Prostate gland (tissue), 2 donors: ENCODE measurements at regions not wholly inside any gene's neighbourhood (a gene's known extent, or its start where the extent isn't known, plus 50 kb on each side); places are given as distances from the start of the nearest gene placed in this dataset.

Experiments
- DNase-seq: peaks from one replicate; pipeline ENCODE4 v3.0.0-alpha.2; 2019; ENCODE audit warnings: low spot score
- H3K27ac ChIP-seq, 2 donors: fragments of 200-600 bp; sonication (generic); 2 replicates each; pipeline ENCODE4 v1.5.1; 2017 to 2019
- H3K27me3 ChIP-seq: fragments of 200-600 bp; sonication (generic); replicated peaks from 2 replicates; pipeline ENCODE4 v1.5.1; 2019; ENCODE audit not compliant: insufficient read depth
- H3K36me3 ChIP-seq, 2 donors: fragments of 200-600 bp; sonication (generic); 1 replicate in 1 of 2; 2 replicates in 1 of 2; pipeline versions ENCODE4 v1.5.1 to v1.8.1; 2017 to 2019
- H3K4me1 ChIP-seq: fragments of 200-600 bp; sonication (generic); replicated peaks from 2 replicates; pipeline ENCODE4 v1.5.1; 2019
- H3K4me3 ChIP-seq, 2 donors: fragments of 200-600 bp; sonication (generic); 2 replicates each; pipeline ENCODE4 v1.5.1; 2017 to 2019
- H3K9me3 ChIP-seq: fragments of 200-600 bp; sonication (generic); 2 replicates; pipeline ENCODE4 v1.5.1; 2017
- CTCF ChIP-seq, 4 experiments: fragments of 200-600 bp in 2 of 4; fragments of 450-650 bp in 2 of 4; sonication (generic) in 2 of 4; IDR thresholded peaks; 1 replicate in 3 of 4; 2 replicates in 1 of 4; pipeline ENCODE4 v1.5.1; 2016 to 2019; ENCODE audit warnings: antibody characterized with exemption in 4 of 4, mild to moderate bottlenecking in 2 of 4, moderate library complexity in 2 of 4
- POLR2A ChIP-seq: fragments of 450-650 bp; IDR thresholded peaks from one replicate; pipeline ENCODE4 v1.6.1; 2016; ENCODE audit warnings: antibody characterized with exemption, mild to moderate bottlenecking
- POLR2AphosphoS5 ChIP-seq: sonication (generic); formaldehyde crosslinking; IDR thresholded peaks from one replicate; pipeline ENCODE4 v1.6.1; 2017; ENCODE audit warnings: antibody characterized with exemption
- WGBS: methylation state at CpG from one replicate; pipeline ENCODE4 v1.1.5; 2018; 5-methylcytosine and 5-hydroxymethylcytosine counted together
- intact Hi-C: fragments of 100-400 bp; cut with DNase I; formaldehyde crosslinking; loops from one replicate; pipeline ENCODE4 v1.14.2; 2022

- Histone ChIP-seq H3K36me3 (no peaks in the 10 kb centered on the region), H3K4me1 (no peaks in the 10 kb centered on the region), H3K27ac (no peak overlapping the region), H3K27me3 (no peaks in the 10 kb centered on the region), H3K4me3 (no peak overlapping the region), H3K9me3 (no peaks in the 10 kb centered on the region)
- TF ChIP-seq CTCF (IDR thresholded peaks at IDR 0.05) = no peak
- TF ChIP-seq POLR2A = no peak
- TF ChIP-seq POLR2AphosphoS5 = no peak
- no peak for DNase-seq
- intact Hi-C loops = no loop called here
Measured at GRCh38 chr2:206368484-206368883, 74.8 kb upstream of the ADAM23 start.

GRCh38 chr2:206368933-206369569 lies 74.3 kb upstream of the ADAM23 start:
- H3K27me3 ChIP-seq = no peaks in the 10 kb centered on the region
- no peak overlapping the region for H3K4me3 ChIP-seq
- no peak overlapping the region for H3K27ac ChIP-seq
- intact Hi-C loops = no loop called here
- no peak for TF ChIP-seq CTCF (IDR thresholded peaks at IDR 0.05)
- no peak for TF ChIP-seq POLR2A
- no peak for TF ChIP-seq POLR2AphosphoS5
- no peaks in the 10 kb centered on the region for H3K36me3 ChIP-seq
- H3K9me3 ChIP-seq = no peaks in the 10 kb centered on the region
- DNase-seq = no peak
- H3K4me1 ChIP-seq = no peaks in the 10 kb centered on the region
- WGBS = 29% methylated on average over 3 of the region's 3 CpGs

- Histone ChIP-seq H3K36me3 (no peaks in the 10 kb centered on the region), H3K4me1 (no peaks in the 10 kb centered on the region), H3K27ac (no peak overlapping the region), H3K4me3 (no peak overlapping the region), H3K27me3 (no peaks in the 10 kb centered on the region), H3K9me3 (no peaks in the 10 kb centered on the region)
- intact Hi-C loops = no loop called here
- no peak for TF ChIP-seq CTCF (IDR thresholded peaks at IDR 0.05)
- TF ChIP-seq POLR2AphosphoS5 = no peak
- no peak for DNase-seq
Measured at GRCh38 chr2:206375956-206376355, 67.4 kb upstream of the ADAM23 start.

GRCh38 chr2:206378835-206379234 lies 64.5 kb upstream of the ADAM23 start:
- TF ChIP-seq CTCF (IDR thresholded peaks at IDR 0.05) (no peak), POLR2AphosphoS5 (no peak), POLR2A (no peak)
- no peaks in the 10 kb centered on the region for H3K36me3 ChIP-seq
- no peaks in the 10 kb centered on the region for H3K9me3 ChIP-seq
- no peak overlapping the region for H3K27ac ChIP-seq
- no peak for DNase-seq
- H3K4me1 ChIP-seq = no peaks in the 10 kb centered on the region
- H3K4me3 ChIP-seq = no peak overlapping the region
- intact Hi-C loops = no loop called here
- no peaks in the 10 kb centered on the region for H3K27me3 ChIP-seq
- WGBS = 81% methylated on average over 4 of the region's 4 CpGs

- no peak for TF ChIP-seq POLR2A
- no peak for TF ChIP-seq POLR2AphosphoS5
- no peak for TF ChIP-seq CTCF (IDR thresholded peaks at IDR 0.05)
- no peaks in the 10 kb centered on the region for H3K4me1 ChIP-seq
- no peak for DNase-seq
- H3K27me3 ChIP-seq = no peaks in the 10 kb centered on the region
- no peaks in the 10 kb centered on the region for H3K36me3 ChIP-seq
- H3K9me3 ChIP-seq = no peaks in the 10 kb centered on the region
- WGBS = 28% methylated on average over 1 of the region's 1 CpG
- no peak overlapping the region for H3K27ac ChIP-seq
- no peak overlapping the region for H3K4me3 ChIP-seq
- intact Hi-C loops = no loop called here
Measured at GRCh38 chr2:206379266-206379665, 64.1 kb upstream of the ADAM23 start.
